Medulla oblongata (tissue), 1 donor: ENCODE measurements at regions not wholly inside any gene's neighbourhood (a gene's known extent, or its start where the extent isn't known, plus 50 kb on each side); places are given as distances from the start of the nearest gene placed in this dataset.
A peak's percentile ranks its signal among the peaks of the same experiment; 100 is the strongest.

ENCODE experiments used
- DNase-seq: peaks from one replicate; pipeline ENCODE4 v3.0.0-alpha.2; 2015; ENCODE audit errors: extremely low spot score

GRCh38 chr5:61622156-61622555, 290.1 kb downstream of the ZSWIM6 start:
- DNase-seq: no peak

- DNase-seq: peak; percentile 72
Observed at GRCh38 chr5:61623401-61624069, 291.5 kb downstream of the ZSWIM6 start.

DNA sequence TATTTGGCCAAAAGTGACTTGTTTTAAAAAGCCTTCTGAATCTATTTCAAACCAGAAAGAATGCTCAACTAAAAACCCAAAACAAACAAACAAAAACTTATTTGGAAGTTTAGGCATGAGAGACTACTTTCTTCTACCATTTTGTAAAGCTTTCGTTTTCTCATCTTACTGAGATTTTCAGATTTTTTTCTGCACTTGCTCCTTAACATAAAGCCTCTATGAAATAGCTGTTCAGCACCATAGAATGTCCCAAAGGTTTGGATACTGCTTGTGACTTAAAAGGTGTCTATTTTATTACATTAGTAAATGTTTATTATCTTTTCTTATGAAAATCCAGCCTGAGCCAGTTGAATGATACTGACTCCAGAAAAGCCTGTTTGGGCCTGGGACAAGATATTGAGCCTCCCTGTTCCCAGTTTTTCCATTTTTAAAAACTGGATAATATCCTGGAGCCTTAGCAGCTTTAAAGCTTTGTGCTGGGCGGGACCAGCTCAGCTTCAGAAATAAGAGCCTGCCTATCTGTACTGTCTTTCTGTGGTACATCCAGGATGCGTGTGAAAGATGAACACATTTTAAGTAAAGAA, 292.6 kb downstream of the ZSWIM6 start:
- peak; percentile 44 for DNase-seq

- DNase-seq: no peak
Observed at GRCh38 chr5:61625137-61625561, 293.1 kb downstream of the ZSWIM6 start.

GRCh38 chr5:61625681-61626621, 293.9 kb downstream of the ZSWIM6 start:
- DNase-seq: peak; percentile 89

DNA sequence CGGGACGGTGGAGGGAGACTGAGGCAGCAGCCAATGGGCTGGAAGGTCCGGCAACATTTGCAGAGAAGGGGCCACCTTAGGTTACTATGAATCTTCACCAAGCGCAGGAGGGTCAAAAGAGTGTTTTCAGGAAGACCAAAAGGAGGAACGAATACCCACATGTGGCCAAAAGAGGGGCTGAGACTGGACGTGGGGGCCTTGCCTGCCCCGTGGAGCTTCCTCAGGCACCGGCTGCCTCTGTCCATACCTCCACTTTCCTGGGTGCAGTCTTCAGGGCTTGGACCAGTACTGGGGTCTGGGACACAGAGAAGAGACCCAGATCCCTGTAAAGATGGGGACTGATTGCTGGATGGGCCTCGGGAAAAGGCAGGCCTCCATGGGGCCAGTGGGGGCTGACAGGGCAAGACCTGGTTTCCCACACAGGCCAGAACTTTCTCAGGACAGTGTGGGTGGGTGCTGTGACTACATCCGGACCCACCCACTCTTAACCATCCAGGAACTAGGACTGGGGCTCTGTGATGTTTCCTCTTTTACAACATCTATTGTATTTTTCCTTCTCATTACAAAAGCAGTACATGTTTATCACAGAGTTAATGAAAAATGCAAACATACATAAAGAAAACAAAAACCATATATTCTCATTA, 294.7 kb downstream of the ZSWIM6 start:
- DNase-seq: peak; percentile 44

DNA sequence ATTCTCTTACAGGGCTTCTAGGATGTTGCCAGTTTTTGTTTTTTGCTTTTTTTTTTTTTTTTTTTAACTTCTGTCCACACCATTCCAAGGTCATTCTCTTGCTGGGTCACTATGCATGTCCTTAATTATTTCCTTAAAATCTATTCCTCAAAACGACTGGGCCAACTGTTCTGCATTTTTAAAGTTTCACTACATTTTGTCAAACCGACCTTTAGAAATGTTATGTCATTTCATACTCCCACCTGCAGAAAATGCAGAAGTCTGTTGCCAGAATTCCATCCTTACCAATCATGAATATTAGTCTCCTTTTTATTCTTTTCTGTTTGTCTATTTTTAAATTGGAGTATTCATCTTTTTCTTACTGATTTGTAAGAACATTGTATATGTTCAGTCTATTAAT, 295.5 kb downstream of the ZSWIM6 start:
- no peak for DNase-seq

GRCh38 chr5:61630908-61631307, 298.9 kb downstream of the ZSWIM6 start:
- no peak for DNase-seq

- DNase-seq: peak; percentile 94
Observed at GRCh38 chr5:61631438-61631941, 299.4 kb downstream of the ZSWIM6 start.

DNA sequence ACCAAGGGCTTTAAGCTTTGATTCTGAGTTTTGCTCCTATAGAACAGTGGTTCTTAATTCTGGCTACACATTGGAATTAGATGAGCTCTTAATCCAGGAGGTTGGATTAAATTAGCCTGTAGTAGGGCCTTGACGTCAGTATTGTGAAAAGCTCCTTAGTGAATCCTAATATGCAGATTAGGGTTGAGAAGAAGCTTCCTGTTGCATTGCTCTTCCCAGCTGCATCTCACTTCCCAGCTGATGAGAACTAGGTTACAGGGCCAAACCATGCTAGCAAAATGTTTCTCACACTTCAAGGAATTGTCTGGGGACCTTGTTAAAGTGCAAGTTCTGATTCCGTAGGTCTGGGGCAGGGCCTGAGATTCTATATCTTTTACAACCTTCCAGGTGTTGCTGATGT, 300.0 kb downstream of the ZSWIM6 start:
- DNase-seq: no peak

DNA sequence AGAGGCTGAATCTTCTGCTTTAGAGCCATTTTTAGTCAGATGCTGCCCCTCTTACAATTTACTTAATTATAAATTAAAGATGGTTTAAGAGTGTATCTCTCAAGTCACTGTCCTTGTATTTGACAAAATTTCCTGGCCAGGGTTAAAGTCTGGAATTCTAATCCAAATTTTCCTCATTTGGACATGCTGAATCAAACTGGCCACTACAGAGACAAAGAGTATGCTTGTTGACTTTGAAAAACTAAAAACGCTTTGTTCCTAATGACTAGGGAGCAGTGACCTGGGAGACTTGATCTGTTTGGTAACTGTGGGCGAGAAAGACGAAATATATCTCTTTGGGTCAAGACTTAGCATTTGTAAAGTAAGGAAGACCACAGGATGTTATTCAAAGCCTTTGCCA, 303.2 kb downstream of the ZSWIM6 start:
- peak; percentile 78 for DNase-seq

GRCh38 chr5:61637566-61637965, 305.5 kb downstream of the ZSWIM6 start:
- peak; percentile 88 for DNase-seq

- DNase-seq: peak; percentile 87
Observed at GRCh38 chr5:61638476-61638875, 306.4 kb downstream of the ZSWIM6 start.

DNA sequence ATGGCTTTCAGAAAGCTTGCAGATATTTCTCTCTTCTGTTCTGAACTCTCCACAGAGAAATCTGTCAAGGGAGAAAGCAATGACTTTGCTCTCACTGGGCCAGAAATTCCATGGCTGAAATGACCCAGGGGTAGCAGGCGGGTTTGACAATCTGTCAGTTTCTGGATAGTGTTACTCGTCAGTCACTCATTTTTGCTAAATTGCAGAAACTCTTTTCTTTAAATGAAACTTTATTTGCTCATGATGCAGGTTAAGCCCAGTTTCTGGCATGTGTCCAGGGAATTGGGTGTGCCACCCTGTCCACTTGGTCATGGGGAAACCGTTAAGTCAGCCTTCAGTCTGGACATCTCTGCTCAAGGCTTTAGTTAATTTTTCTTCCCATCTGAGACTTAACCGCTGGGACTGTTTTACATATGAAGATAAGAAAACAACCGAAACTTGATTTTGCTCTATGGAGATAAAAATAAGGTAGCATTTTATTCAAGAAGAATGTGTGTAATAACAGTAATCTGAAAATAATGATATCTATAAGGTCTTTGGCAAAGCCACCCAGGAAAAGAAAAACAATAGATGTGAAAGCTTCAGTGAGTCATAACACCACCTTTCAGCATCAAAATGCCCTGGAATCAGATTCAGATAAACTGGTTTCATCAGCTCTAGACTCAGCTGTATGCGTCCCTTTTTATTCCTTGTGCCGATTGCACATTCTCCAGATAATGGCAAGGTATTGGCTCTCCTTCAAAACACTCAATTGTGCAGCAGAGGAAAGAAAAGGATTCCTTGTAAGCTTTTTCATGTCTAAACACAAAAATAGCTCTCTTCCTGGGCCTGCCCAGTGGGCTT, 308.3 kb downstream of the ZSWIM6 start:
- peak; percentile 33 for DNase-seq

GRCh38 chr5:61641748-61642565, 309.9 kb downstream of the ZSWIM6 start:
- no peak for DNase-seq

- DNase-seq: no peak
Observed at GRCh38 chr5:61647672-61648071, 315.6 kb downstream of the ZSWIM6 start.

- DNase-seq: no peak
Observed at GRCh38 chr5:61649231-61649630, 317.2 kb downstream of the ZSWIM6 start.

DNA sequence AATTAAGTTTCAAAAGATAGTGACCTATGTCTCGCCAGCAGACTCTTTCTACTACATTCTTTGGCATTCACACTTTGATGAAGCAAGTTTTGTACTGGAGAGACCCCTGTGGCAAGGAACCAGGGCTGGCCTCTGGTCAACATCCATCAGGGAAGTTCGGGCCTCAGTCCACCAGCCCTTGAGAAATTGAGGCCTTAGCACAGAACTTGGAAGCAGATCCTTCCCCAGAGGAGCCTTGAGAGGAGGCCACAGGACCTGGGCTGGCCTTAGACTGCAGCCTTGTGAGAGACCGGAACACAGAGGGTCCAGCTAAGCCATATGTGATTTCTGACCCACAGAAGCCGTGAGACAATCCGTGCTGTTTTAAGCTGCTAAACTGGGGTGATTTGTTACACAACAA, 317.9 kb downstream of the ZSWIM6 start:
- DNase-seq: no peak

- DNase-seq: no peak
Observed at GRCh38 chr5:61650661-61651060, 318.6 kb downstream of the ZSWIM6 start.

GRCh38 chr5:61651195-61651594, 319.1 kb downstream of the ZSWIM6 start:
- no peak for DNase-seq
